HepG2 (cell line): ENCODE measurements at regions not wholly inside any gene's neighbourhood (a gene's known extent, or its start where the extent isn't known, plus 50 kb on each side); places are given as distances from the start of the nearest gene placed in this dataset.

Source experiments
- ATF3 ChIP-seq: sonication (generic); formaldehyde crosslinking; IDR thresholded peaks from 2 replicates; pipeline ENCODE4 v1.4.0; 2020; ENCODE audit warnings: missing genetic modification reagents
- CTCF ChIP-seq: sonication (generic); formaldehyde crosslinking; IDR thresholded peaks from 2 replicates; pipeline ENCODE4 v1.5.0; 2020; ENCODE audit warnings: mild to moderate bottlenecking, missing genetic modification reagents, moderate library complexity
- FOXK2 ChIP-seq: fragments of 450-650 bp; IDR thresholded peaks from 2 replicates; pipeline ENCODE4 v1.6.1; 2016
- JUND ChIP-seq: sonication (generic); formaldehyde crosslinking; IDR thresholded peaks from 2 replicates; pipeline ENCODE4 v1.8.0; 2022; ENCODE audit warnings: mild to moderate bottlenecking, missing genetic modification reagents
- NR1H2 ChIP-seq: sonication (generic); formaldehyde crosslinking; IDR thresholded peaks from 2 replicates; pipeline ENCODE4 v1.8.1; 2022; ENCODE audit warnings: low read depth, missing genetic modification reagents, borderline replicate concordance
- PHF8 ChIP-seq: sonication (generic); formaldehyde crosslinking; IDR thresholded peaks from 2 replicates; pipeline ENCODE4 v1.5.0; 2020; ENCODE audit warnings: missing genetic modification reagents
- TARDBP ChIP-seq: sonication (generic); formaldehyde crosslinking; IDR thresholded peaks from 2 replicates; pipeline ENCODE4 v1.8.0; 2022; ENCODE audit warnings: mild to moderate bottlenecking, missing genetic modification reagents

- TF ChIP-seq FOXK2 (no peak), CTCF (CRISPR knock-in tag) (no peak), ATF3 (CRISPR knock-in tag) (no peak), JUND (CRISPR knock-in tag) (no peak), TARDBP (CRISPR knock-in tag) (no peak), NR1H2 (CRISPR knock-in tag) (no peak), PHF8 (no peak)
Observed at GRCh38 chr6:77566235-77566634, 86.6 kb upstream of the MEI4 start.
